ENCODE measurements at regions not wholly inside any gene's neighbourhood (a gene's known extent, or its start where the extent isn't known, plus 50 kb on each side); places are given as distances from the start of the nearest gene placed in this dataset.

- Histone ChIP-seq H3K27me3 (ENCODE audit: low read length) (no peaks in the 10 kb centered on the region), H2AFZ (ENCODE audit: low read depth, low read length, severe bottlenecking) (no peak overlapping the region), H3K27ac (ENCODE audit: low read depth, low read length) (no peak overlapping the region), H3K36me3 (ENCODE audit: low read length) (no peaks in the 10 kb centered on the region), H3K9me3 (ENCODE audit: insufficient read depth, low read length) (no peaks in the 10 kb centered on the region), H4K20me1 (ENCODE audit: low read depth, low read length) (no peaks in the 10 kb centered on the region), H3K4me3 (ENCODE audit: insufficient read depth, low read length, poor library complexity, severe bottlenecking) (no peak overlapping the region), H3K79me2 (ENCODE audit: insufficient read depth, low read length) (no peaks in the 10 kb centered on the region), H3K4me2 (ENCODE audit: low read depth, low read length, poor library complexity, severe bottlenecking) (no peak overlapping the region), H3K9ac (ENCODE audit: low read length) (no peak overlapping the region), H3K9me2 (replicated peaks; ENCODE audit: insufficient read depth, low read length) (no peaks in the 10 kb centered on the region; the same call in 1 of the 2 replicates), H3F3A (ENCODE audit: insufficient read depth) (no peaks in the 10 kb centered on the region)
- TF ChIP-seq, protein P1, sequence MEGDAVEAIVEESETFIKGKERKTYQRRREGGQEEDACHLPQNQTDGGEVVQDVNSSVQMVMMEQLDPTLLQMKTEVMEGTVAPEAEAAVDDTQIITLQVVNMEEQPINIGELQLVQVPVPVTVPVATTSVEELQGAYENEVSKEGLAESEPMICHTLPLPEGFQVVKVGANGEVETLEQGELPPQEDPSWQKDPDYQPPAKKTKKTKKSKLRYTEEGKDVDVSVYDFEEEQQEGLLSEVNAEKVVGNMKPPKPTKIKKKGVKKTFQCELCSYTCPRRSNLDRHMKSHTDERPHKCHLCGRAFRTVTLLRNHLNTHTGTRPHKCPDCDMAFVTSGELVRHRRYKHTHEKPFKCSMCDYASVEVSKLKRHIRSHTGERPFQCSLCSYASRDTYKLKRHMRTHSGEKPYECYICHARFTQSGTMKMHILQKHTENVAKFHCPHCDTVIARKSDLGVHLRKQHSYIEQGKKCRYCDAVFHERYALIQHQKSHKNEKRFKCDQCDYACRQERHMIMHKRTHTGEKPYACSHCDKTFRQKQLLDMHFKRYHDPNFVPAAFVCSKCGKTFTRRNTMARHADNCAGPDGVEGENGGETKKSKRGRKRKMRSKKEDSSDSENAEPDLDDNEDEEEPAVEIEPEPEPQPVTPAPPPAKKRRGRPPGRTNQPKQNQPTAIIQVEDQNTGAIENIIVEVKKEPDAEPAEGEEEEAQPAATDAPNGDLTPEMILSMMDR (IDR thresholded peaks at IDR 0.05; ENCODE audit: insufficient read depth, low read length, poor library complexity, severe bottlenecking) = no peak
- no peak for TF ChIP-seq EZH2phosphoT487 (conservative IDR thresholded peaks at IDR 0.05; ENCODE audit: low read length)
These were observed 241.7 kb downstream of the SOX9 start for GRCh38 chr17:72362376-72363088.

DNA sequence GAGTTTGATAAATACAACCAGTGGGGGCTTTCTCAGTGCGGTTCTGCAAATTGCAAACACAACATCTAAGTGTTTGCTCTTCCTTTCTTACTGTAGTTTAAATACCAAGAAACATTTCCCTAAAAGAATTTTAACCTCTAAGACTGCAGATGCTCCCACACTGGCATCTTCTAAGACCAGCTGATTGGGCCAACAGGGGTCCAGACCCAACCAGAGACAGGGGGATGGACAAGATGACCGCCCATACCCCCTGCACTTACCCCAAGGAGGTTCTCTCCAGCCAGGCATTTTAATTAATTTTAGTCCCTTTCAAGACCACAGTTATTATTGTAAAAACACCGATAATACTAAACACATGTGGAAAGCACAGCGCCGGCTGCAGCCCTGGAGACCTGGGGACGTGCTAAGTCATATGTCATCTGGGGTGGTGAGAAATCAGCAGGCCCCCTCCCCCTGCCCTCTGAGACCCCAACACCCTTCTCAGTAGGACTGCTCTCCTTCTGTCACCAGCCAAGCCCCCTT lies 242.3 kb downstream of the SOX9 start:
- H3F3A ChIP-seq (ENCODE audit: insufficient read depth) = no peaks in the 10 kb centered on the region
- no peak overlapping the region for H3K27ac ChIP-seq (ENCODE audit: low read depth, low read length)
- no peaks in the 10 kb centered on the region for H3K79me2 ChIP-seq (ENCODE audit: insufficient read depth, low read length)
- no peaks in the 10 kb centered on the region for H4K20me1 ChIP-seq (ENCODE audit: low read depth, low read length)
- no peak for TF ChIP-seq EZH2phosphoT487 (conservative IDR thresholded peaks at IDR 0.05; ENCODE audit: low read length)
- TF ChIP-seq, protein P1 (IDR thresholded peaks at IDR 0.05; ENCODE audit: insufficient read depth, low read length, poor library complexity, severe bottlenecking) = no peak
- no peaks in the 10 kb centered on the region; the same call in 1 of the 2 replicates for H3K9me2 ChIP-seq (replicated peaks; ENCODE audit: insufficient read depth, low read length)
- H3K4me2 ChIP-seq (ENCODE audit: low read depth, low read length, poor library complexity, severe bottlenecking) = no peak overlapping the region
- no peak overlapping the region for H2AFZ ChIP-seq (ENCODE audit: low read depth, low read length, severe bottlenecking)
- H3K9ac ChIP-seq (ENCODE audit: low read length) = no peak overlapping the region
- no peaks in the 10 kb centered on the region for H3K36me3 ChIP-seq (ENCODE audit: low read length)
- H3K4me3 ChIP-seq (ENCODE audit: insufficient read depth, low read length, poor library complexity, severe bottlenecking) = no peak overlapping the region
- H3K27me3 ChIP-seq (ENCODE audit: low read length) = no peaks in the 10 kb centered on the region
- H3K9me3 ChIP-seq (ENCODE audit: insufficient read depth, low read length) = no peaks in the 10 kb centered on the region

DNA sequence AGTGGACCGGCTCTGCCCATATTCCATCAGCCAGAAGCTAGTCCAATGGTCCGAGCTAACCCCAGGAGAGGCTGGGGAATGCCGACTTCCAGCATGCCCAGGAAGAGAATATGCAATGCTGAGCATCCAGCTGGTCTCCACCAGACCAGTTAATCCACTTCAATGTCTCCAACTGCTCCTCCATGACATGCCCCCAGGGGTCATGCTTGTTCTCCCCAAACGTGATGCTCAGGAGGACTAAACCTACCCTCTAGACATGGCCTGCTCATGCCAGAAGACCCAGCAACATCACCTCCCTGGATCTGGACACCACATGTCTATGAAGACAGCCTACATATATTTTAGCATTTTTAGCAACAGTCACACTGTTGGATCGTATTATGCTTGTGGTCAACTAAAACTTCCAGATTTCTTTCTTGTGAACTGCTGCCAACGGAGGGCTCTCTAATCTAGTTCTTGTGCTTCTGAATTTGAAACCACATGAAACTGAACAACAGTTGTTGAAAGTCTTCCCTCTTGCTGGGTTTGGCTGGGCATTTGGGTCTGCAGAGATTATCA lies 245.1 kb downstream of the SOX9 start:
- Histone ChIP-seq H3K27ac (ENCODE audit: low read depth, low read length) (no peak overlapping the region), H3K27me3 (ENCODE audit: low read length) (no peaks in the 10 kb centered on the region), H3K9me3 (ENCODE audit: insufficient read depth, low read length) (no peaks in the 10 kb centered on the region), H3K79me2 (ENCODE audit: insufficient read depth, low read length) (no peaks in the 10 kb centered on the region), H3K4me3 (ENCODE audit: insufficient read depth, low read length, poor library complexity, severe bottlenecking) (no peak overlapping the region), H2AFZ (ENCODE audit: low read depth, low read length, severe bottlenecking) (no peak overlapping the region), H3K9ac (ENCODE audit: low read length) (no peak overlapping the region), H3K4me2 (ENCODE audit: low read depth, low read length, poor library complexity, severe bottlenecking) (no peak overlapping the region), H3K36me3 (ENCODE audit: low read length) (no peaks in the 10 kb centered on the region), H3K9me2 (replicated peaks; ENCODE audit: insufficient read depth, low read length) (no peaks in the 10 kb centered on the region), H4K20me1 (ENCODE audit: low read depth, low read length) (no peaks in the 10 kb centered on the region), H3F3A (ENCODE audit: insufficient read depth) (no peaks in the 10 kb centered on the region)
- TF ChIP-seq, protein P1 (IDR thresholded peaks at IDR 0.05; ENCODE audit: insufficient read depth, low read length, poor library complexity, severe bottlenecking) = no peak
- no peak for TF ChIP-seq EZH2phosphoT487 (conservative IDR thresholded peaks at IDR 0.05; ENCODE audit: low read length)
